HEK293 (cell line): ENCODE measurements at regions not wholly inside any gene's neighbourhood (a gene's known extent, or its start where the extent isn't known, plus 50 kb on each side); places are given as distances from the start of the nearest gene placed in this dataset.

Source experiments
- ZFP37 ChIP-seq: fragments of 450-650 bp; formaldehyde crosslinking; IDR thresholded peaks from 2 replicates; pipeline ENCODE4 v1.5.1; 2016; ENCODE audit warnings: missing biosample characterization, missing genetic modification characterization
- ZNF133 ChIP-seq: fragments of 450-650 bp; formaldehyde crosslinking; IDR thresholded peaks from 2 replicates; pipeline ENCODE4 v1.5.1; 2016; ENCODE audit warnings: missing biosample characterization, missing genetic modification characterization
- ZNF274 ChIP-seq, 2 experiments: fragments of 200-500 bp in 1 of 2; fragments of 450-650 bp in 1 of 2; sonication (Bioruptor generic) in 1 of 2; formaldehyde crosslinking in 1 of 2; IDR thresholded peaks; 2 replicates each; pipeline versions ENCODE4 v1.5.1 to v1.6.1; 2014 to 2016; ENCODE audit warnings: borderline replicate concordance in 1 of 2, inconsistent platforms in 1 of 2, low read length in 1 of 2, missing biosample characterization in 1 of 2, missing genetic modification characterization in 1 of 2
- ZNF629 ChIP-seq: fragments of 450-650 bp; formaldehyde crosslinking; IDR thresholded peaks from 2 replicates; pipeline ENCODE4 v1.5.1; 2017; ENCODE audit warnings: missing biosample characterization, missing genetic modification characterization
- ZNF776 ChIP-seq: fragments of 450-650 bp; formaldehyde crosslinking; IDR thresholded peaks from 2 replicates; pipeline ENCODE4 v1.5.0; 2017; ENCODE audit warnings: missing biosample characterization, missing genetic modification characterization, borderline replicate concordance
- TF ChIP-seq, protein P1 (sequence below): fragments of 450-650 bp; formaldehyde crosslinking; IDR thresholded peaks from 2 replicates; pipeline ENCODE4 v1.5.1; 2016; ENCODE audit warnings: missing biosample characterization, missing genetic modification characterization
- TF ChIP-seq, protein P2 (sequence below): fragments of 450-650 bp; formaldehyde crosslinking; IDR thresholded peaks from 2 replicates; pipeline ENCODE4 v1.5.1; 2016; ENCODE audit warnings: missing biosample characterization, missing genetic modification characterization, low read depth
- TF ChIP-seq, protein P3 (sequence below): fragments of 450-650 bp; formaldehyde crosslinking; IDR thresholded peaks from 2 replicates; pipeline ENCODE4; 2016; ENCODE audit warnings: missing biosample characterization, missing genetic modification characterization
- TF ChIP-seq, protein P4 (sequence below): fragments of 450-650 bp; formaldehyde crosslinking; IDR thresholded peaks from 2 replicates; pipeline ENCODE4 v1.5.1; 2016; ENCODE audit warnings: missing biosample characterization, missing genetic modification characterization
- TF ChIP-seq, protein P5 (sequence below): fragments of 450-650 bp; formaldehyde crosslinking; IDR thresholded peaks from 2 replicates; pipeline ENCODE4 v1.5.1; 2016; ENCODE audit warnings: missing biosample characterization, missing genetic modification characterization

DNA sequence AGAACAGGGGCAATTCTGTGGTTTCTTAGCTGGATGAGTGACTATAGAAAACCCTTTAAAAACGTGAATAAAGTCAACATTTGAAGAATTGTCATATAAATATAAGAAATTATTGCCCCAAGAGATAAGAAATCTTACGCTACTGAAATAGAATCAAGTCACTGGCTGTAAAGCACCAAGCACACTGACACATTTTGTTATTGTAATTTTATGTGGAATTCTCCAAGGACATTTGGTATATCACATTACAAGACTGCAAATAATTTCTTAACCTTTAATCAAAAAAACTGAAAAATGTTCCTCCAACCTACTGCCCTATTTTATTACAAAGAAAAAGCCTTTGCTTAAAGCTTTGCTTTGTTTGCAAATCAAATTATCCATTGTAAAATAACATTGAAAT lies 383.3 kb downstream of the IPMK start:
- TF ChIP-seq, protein P1, sequence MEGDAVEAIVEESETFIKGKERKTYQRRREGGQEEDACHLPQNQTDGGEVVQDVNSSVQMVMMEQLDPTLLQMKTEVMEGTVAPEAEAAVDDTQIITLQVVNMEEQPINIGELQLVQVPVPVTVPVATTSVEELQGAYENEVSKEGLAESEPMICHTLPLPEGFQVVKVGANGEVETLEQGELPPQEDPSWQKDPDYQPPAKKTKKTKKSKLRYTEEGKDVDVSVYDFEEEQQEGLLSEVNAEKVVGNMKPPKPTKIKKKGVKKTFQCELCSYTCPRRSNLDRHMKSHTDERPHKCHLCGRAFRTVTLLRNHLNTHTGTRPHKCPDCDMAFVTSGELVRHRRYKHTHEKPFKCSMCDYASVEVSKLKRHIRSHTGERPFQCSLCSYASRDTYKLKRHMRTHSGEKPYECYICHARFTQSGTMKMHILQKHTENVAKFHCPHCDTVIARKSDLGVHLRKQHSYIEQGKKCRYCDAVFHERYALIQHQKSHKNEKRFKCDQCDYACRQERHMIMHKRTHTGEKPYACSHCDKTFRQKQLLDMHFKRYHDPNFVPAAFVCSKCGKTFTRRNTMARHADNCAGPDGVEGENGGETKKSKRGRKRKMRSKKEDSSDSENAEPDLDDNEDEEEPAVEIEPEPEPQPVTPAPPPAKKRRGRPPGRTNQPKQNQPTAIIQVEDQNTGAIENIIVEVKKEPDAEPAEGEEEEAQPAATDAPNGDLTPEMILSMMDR (tag by site-specific recombination), result no peak
- TF ChIP-seq ZNF133 (tag by site-specific recombination) (no peak), ZNF776 (tag by site-specific recombination) (no peak), ZNF629 (tag by site-specific recombination) (no peak), ZNF274 (IDR thresholded peaks at IDR 0.05; ENCODE audit: low read length) (no peak), ZNF274 (tag by site-specific recombination; IDR thresholded peaks at IDR 0.05; ENCODE audit: borderline replicate concordance) (no peak), ZFP37 (tag by site-specific recombination) (no peak)
- TF ChIP-seq, protein P2, sequence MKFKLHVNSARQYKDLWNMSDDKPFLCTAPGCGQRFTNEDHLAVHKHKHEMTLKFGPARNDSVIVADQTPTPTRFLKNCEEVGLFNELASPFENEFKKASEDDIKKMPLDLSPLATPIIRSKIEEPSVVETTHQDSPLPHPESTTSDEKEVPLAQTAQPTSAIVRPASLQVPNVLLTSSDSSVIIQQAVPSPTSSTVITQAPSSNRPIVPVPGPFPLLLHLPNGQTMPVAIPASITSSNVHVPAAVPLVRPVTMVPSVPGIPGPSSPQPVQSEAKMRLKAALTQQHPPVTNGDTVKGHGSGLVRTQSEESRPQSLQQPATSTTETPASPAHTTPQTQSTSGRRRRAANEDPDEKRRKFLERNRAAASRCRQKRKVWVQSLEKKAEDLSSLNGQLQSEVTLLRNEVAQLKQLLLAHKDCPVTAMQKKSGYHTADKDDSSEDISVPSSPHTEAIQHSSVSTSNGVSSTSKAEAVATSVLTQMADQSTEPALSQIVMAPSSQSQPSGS, result no peak
- TF ChIP-seq, protein P3, sequence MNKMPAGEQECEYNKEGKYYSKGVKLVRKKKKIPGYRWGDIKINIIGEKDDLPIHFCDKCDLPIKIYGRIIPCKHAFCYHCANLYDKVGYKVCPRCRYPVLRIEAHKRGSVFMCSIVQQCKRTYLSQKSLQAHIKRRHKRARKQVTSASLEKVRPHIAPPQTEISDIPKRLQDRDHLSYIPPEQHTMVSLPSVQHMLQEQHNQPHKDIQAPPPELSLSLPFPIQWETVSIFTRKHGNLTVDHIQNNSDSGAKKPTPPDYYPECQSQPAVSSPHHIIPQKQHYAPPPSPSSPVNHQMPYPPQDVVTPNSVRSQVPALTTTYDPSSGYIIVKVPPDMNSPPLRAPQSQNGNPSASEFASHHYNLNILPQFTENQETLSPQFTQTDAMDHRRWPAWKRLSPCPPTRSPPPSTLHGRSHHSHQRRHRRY (tag by site-specific recombination), result no peak
- TF ChIP-seq, protein P4, sequence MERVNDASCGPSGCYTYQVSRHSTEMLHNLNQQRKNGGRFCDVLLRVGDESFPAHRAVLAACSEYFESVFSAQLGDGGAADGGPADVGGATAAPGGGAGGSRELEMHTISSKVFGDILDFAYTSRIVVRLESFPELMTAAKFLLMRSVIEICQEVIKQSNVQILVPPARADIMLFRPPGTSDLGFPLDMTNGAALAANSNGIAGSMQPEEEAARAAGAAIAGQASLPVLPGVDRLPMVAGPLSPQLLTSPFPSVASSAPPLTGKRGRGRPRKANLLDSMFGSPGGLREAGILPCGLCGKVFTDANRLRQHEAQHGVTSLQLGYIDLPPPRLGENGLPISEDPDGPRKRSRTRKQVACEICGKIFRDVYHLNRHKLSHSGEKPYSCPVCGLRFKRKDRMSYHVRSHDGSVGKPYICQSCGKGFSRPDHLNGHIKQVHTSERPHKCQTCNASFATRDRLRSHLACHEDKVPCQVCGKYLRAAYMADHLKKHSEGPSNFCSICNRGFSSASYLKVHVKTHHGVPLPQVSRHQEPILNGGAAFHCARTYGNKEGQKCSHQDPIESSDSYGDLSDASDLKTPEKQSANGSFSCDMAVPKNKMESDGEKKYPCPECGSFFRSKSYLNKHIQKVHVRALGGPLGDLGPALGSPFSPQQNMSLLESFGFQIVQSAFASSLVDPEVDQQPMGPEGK (tag by site-specific recombination), result no peak
- TF ChIP-seq, protein P5, sequence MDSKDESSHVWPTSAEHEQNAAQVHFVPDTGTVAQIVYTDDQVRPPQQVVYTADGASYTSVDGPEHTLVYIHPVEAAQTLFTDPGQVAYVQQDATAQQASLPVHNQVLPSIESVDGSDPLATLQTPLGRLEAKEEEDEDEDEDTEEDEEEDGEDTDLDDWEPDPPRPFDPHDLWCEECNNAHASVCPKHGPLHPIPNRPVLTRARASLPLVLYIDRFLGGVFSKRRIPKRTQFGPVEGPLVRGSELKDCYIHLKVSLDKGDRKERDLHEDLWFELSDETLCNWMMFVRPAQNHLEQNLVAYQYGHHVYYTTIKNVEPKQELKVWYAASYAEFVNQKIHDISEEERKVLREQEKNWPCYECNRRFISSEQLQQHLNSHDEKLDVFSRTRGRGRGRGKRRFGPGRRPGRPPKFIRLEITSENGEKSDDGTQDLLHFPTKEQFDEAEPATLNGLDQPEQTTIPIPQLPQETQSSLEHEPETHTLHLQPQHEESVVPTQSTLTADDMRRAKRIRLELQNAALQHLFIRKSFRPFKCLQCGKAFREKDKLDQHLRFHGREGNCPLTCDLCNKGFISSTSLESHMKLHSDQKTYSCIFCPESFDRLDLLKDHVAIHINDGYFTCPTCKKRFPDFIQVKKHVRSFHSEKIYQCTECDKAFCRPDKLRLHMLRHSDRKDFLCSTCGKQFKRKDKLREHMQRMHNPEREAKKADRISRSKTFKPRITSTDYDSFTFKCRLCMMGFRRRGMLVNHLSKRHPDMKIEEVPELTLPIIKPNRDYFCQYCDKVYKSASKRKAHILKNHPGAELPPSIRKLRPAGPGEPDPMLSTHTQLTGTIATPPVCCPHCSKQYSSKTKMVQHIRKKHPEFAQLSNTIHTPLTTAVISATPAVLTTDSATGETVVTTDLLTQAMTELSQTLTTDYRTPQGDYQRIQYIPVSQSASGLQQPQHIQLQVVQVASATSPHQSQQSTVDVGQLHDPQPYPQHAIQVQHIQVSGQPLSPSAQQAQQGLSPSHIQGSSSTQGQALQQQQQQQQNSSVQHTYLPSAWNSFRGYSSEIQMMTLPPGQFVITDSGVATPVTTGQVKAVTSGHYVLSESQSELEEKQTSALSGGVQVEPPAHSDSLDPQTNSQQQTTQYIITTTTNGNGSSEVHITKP (tag by site-specific recombination), result no peak
